ENCODE measurements at regions not wholly inside any gene's neighbourhood (a gene's known extent, or its start where the extent isn't known, plus 50 kb on each side); places are given as distances from the start of the nearest gene placed in this dataset.

- no peak for TF ChIP-seq GATA2 (IDR thresholded peaks at IDR 0.05; ENCODE audit: low read depth, low read length)
- no peak for TF ChIP-seq GATA3 (IDR thresholded peaks at IDR 0.05; ENCODE audit: low read depth, low read length)
Measured at GRCh38 chr15:70321172-70321819, 223.6 kb upstream of the TLE3 start.
